ENCODE measurements at regions not wholly inside any gene's neighbourhood (a gene's known extent, or its start where the extent isn't known, plus 50 kb on each side); places are given as distances from the start of the nearest gene placed in this dataset.
"Not testable (repeated sequence)": the region's sequence is repeated elsewhere in the genome, so short reads cannot be mapped to it uniquely, and the experiment has no call there.

- DNase-seq (ENCODE audit: low read depth in 2 of 2, low spot score in 1 of 2), result no peak
These were observed 333.6 kb downstream of the ADGRD1 start for GRCh38 chr12:131287015-131287937.

- no peak for DNase-seq (ENCODE audit: low read depth in 2 of 2, low spot score in 1 of 2)
These were observed 334.4 kb downstream of the ADGRD1 start for GRCh38 chr12:131287938-131288764.

DNA sequence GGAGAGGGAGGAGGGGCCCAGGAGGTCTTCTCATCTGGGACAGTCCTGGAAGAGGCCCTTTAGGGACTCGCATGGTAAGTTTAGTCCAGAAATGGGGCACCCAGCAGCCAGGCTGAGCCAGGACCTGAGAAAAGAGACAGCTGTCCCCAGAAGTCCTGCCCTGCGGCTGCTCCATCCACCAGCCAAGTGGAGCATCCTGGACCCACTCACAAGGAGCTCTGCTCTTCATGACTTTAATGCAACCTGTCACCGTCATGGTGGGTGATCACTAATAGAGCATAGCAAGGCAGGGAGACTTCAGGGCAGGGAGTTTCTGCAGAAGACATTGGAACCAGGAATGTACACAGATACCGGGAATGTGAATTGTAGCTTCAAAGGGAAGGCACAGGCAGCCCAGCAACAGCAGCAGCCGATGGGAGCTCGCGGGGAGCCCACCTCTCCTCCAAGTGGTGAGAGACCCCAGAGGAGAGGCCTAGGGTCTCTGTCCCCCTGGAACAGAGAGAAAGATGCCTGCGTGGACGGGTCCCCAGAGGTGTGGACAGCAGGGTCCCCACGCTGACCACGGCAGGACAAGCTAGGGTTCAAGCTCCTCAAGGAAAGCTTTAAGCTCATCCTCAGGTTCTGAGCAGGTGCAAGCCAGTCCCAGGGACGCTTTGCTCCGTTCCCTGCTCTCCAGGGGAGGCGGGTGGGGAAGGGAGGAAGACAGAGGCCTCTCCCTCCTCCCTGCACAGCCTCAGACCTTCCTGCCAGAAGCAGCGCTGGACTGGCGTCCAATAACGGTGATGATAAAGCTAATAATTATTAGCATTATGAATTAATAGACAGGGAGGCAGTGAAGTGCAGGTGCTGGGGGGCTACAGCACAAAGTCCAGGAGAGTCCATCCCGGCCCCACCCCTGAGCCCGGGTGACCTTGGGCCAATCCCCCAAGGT lies 335.3 kb downstream of the ADGRD1 start:
- not testable (repeated sequence) for DNase-seq (ENCODE audit: low read depth in 2 of 2, low spot score in 1 of 2)

- DNase-seq (ENCODE audit: low read depth in 2 of 2, low spot score in 1 of 2), result not testable (repeated sequence)
These were observed 336.1 kb downstream of the ADGRD1 start for GRCh38 chr12:131289807-131290206.

DNA sequence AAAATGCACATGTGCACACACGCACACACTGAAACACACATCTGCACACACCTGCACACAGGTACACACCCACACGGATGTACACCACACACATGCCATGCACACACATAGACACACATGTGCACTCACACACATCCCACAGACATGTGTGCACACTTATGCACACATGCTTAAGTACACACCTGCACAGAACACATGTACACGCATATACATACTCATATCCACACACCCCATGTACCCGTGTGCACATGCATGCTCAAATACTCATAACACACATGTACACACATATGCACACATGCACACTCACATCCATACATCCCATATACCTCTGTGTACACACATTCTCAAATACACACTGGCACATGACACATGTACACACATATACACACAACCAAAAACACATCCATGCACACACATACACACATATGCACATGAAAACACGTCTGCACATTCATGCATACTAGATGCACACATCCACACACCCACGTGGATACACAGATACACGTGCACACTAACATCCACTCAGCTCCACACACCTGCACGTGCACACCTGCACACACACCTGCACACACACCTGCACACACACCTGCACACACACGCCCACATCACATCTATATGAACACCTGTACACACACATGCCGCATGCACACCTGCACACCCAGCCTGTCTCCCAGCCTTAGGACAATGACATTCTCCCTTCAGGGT lies 336.7 kb downstream of the ADGRD1 start:
- no peak for DNase-seq (ENCODE audit: low read depth in 2 of 2, low spot score in 1 of 2)

DNA sequence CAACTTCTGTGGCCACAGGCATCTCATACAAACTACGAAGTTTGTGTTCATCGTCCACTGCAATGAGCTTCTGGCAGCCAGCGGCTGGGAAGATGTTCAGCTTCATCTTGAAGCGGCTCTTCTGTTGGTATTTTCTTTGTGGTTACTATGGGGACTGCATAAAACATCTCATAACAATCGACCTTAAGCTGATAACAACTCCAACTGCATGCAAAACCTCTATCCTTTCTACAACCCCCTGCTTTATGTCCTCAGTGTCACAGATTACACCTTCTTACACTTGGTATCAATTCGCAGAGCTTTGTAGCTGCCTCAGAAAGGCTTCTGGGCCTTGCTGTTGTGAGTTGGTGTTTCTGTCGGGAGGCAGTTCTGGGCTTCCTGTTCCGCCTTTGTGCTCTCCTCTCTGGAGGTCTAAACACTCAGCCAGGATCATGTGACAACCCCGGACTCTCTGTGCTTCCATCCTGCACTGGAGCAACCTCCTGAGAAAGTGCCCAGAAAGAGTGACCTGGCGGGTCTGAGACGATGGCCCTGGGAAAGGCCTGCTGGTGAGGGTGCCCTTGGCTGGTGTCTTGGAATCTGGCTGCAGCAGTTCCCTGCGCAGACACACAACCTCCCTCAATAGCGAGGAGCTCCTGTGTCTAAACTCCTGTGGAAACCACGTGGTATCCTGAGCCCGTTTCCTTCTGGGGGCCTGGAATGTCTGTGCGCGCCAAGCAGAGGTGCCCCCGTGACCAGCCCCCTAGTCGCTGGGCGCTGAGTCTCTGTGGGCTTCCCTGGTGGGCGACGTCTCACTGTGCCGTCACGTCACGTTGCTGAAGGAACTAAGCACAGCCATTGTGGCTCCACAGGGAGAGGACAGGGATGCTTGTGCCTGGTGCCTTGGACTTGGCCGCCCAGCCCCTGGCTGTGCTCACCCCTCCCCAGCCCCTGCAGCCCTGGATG lies 339.6 kb downstream of the ADGRD1 start:
- not testable (repeated sequence) for DNase-seq (ENCODE audit: low read depth in 2 of 2, low spot score in 1 of 2)

DNA sequence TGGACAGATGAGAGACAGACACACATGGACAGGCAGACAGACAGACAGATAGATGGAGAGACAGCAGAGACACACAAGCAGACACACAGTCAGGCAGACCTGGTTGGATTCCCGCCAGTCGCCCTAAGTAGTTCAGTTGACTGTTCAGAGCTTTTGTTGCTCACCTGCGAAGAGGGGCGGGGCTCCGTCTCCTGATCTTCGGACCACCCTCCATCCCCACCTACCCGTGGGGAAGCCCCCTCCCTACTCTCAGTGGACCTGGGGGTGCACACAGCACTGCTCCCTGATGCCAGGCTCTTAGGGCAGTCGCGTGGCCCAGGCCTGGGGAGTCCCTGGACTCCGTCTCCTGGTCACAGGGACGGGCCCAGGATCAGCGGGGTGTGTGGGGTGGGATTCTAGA lies 341.0 kb downstream of the ADGRD1 start:
- not testable (repeated sequence) for DNase-seq (ENCODE audit: low read depth in 2 of 2, low spot score in 1 of 2)

GRCh38 chr12:131295117-131295516 lies 341.4 kb downstream of the ADGRD1 start:
- DNase-seq (ENCODE audit: low read depth in 2 of 2, low spot score in 1 of 2), result not testable (repeated sequence)

- not testable (repeated sequence) for DNase-seq (ENCODE audit: low read depth in 2 of 2, low spot score in 1 of 2)
These were observed 341.9 kb downstream of the ADGRD1 start for GRCh38 chr12:131295559-131295958.

- not testable (repeated sequence) for DNase-seq (ENCODE audit: low read depth in 2 of 2, low spot score in 1 of 2)
These were observed 342.4 kb downstream of the ADGRD1 start for GRCh38 chr12:131296136-131296535.

- DNase-seq (ENCODE audit: low read depth in 2 of 2, low spot score in 1 of 2), result not testable (repeated sequence)
These were observed 342.9 kb downstream of the ADGRD1 start for GRCh38 chr12:131296651-131297050.

GRCh38 chr12:131298526-131299369 lies 345.0 kb downstream of the ADGRD1 start:
- not testable (repeated sequence) for DNase-seq (ENCODE audit: low read depth in 2 of 2, low spot score in 1 of 2)

GRCh38 chr12:131299370-131299701 lies 345.6 kb downstream of the ADGRD1 start:
- DNase-seq (ENCODE audit: low read depth in 2 of 2, low spot score in 1 of 2), result not testable (repeated sequence)

- DNase-seq (ENCODE audit: low read depth in 2 of 2, low spot score in 1 of 2), result not testable (repeated sequence)
These were observed 349.9 kb downstream of the ADGRD1 start for GRCh38 chr12:131303576-131303975.

- not testable (repeated sequence) for DNase-seq (ENCODE audit: low read depth in 2 of 2, low spot score in 1 of 2)
These were observed 350.9 kb downstream of the ADGRD1 start for GRCh38 chr12:131304642-131305041.

- no peak for DNase-seq (ENCODE audit: low read depth in 2 of 2, low spot score in 1 of 2)
These were observed 356.0 kb downstream of the ADGRD1 start for GRCh38 chr12:131309700-131310099.

GRCh38 chr12:131310227-131310969 lies 356.7 kb downstream of the ADGRD1 start:
- DNase-seq (ENCODE audit: low read depth in 2 of 2, low spot score in 1 of 2), result not testable (repeated sequence)
